ENCODE measurements at regions not wholly inside any gene's neighbourhood (a gene's known extent, or its start where the extent isn't known, plus 50 kb on each side); places are given as distances from the start of the nearest gene placed in this dataset.

- no peak overlapping the region for H3K27ac ChIP-seq (ENCODE audit: low read depth, low read length)
- no peak overlapping the region for H3K4me3 ChIP-seq (ENCODE audit: low read length)
- H3K4me1 ChIP-seq (ENCODE audit: control insufficient read depth, insufficient read depth, low read length) = no peaks in the 10 kb centered on the region
- no peak overlapping the region for H3K9ac ChIP-seq (ENCODE audit: low read length)
- H3K27me3 ChIP-seq (ENCODE audit: control insufficient read depth, insufficient read depth, low read length) = no peaks in the 10 kb centered on the region
- no peaks in the 10 kb centered on the region for H3K36me3 ChIP-seq (ENCODE audit: control insufficient read depth, insufficient read depth, low read length)
Measured at GRCh38 chr1:193537266-193538002, 351.0 kb upstream of the B3GALT2 start.

- Histone ChIP-seq H3K36me3 (ENCODE audit: control insufficient read depth, insufficient read depth, low read length) (no peaks in the 10 kb centered on the region), H3K9ac (ENCODE audit: low read length) (no peak overlapping the region), H3K4me3 (ENCODE audit: low read length) (no peak overlapping the region), H3K4me1 (ENCODE audit: control insufficient read depth, insufficient read depth, low read length) (no peaks in the 10 kb centered on the region), H3K27me3 (ENCODE audit: control insufficient read depth, insufficient read depth, low read length) (no peaks in the 10 kb centered on the region), H3K27ac (ENCODE audit: low read depth, low read length) (no peak overlapping the region)
Measured at GRCh38 chr1:193533853-193534252, 347.4 kb upstream of the B3GALT2 start.

- no peaks in the 10 kb centered on the region for H3K4me1 ChIP-seq (ENCODE audit: control insufficient read depth, insufficient read depth, low read length)
- no peak overlapping the region for H3K27ac ChIP-seq (ENCODE audit: low read depth, low read length)
- H3K36me3 ChIP-seq (ENCODE audit: control insufficient read depth, insufficient read depth, low read length) = no peaks in the 10 kb centered on the region
- H3K9ac ChIP-seq (ENCODE audit: low read length) = no peak overlapping the region
- no peak overlapping the region for H3K4me3 ChIP-seq (ENCODE audit: low read length)
- no peaks in the 10 kb centered on the region for H3K27me3 ChIP-seq (ENCODE audit: control insufficient read depth, insufficient read depth, low read length)
Measured at GRCh38 chr1:193525917-193526710, 339.7 kb upstream of the B3GALT2 start.

- Histone ChIP-seq H3K27me3 (ENCODE audit: control insufficient read depth, insufficient read depth, low read length) (no peaks in the 10 kb centered on the region), H3K9ac (ENCODE audit: low read length) (no peak overlapping the region), H3K27ac (ENCODE audit: low read depth, low read length) (no peak overlapping the region), H3K36me3 (ENCODE audit: control insufficient read depth, insufficient read depth, low read length) (no peaks in the 10 kb centered on the region), H3K4me1 (ENCODE audit: control insufficient read depth, insufficient read depth, low read length) (no peaks in the 10 kb centered on the region), H3K4me3 (ENCODE audit: low read length) (no peak overlapping the region)
Measured at GRCh38 chr1:193525411-193525810, 339.0 kb upstream of the B3GALT2 start.

- no peak overlapping the region for H3K27ac ChIP-seq (ENCODE audit: low read depth, low read length)
- H3K4me1 ChIP-seq (ENCODE audit: control insufficient read depth, insufficient read depth, low read length) = no peaks in the 10 kb centered on the region
- H3K27me3 ChIP-seq (ENCODE audit: control insufficient read depth, insufficient read depth, low read length) = no peaks in the 10 kb centered on the region
- no peak overlapping the region for H3K4me3 ChIP-seq (ENCODE audit: low read length)
- H3K9ac ChIP-seq (ENCODE audit: low read length) = no peak overlapping the region
- no peaks in the 10 kb centered on the region for H3K36me3 ChIP-seq (ENCODE audit: control insufficient read depth, insufficient read depth, low read length)
Measured at GRCh38 chr1:193524616-193525015, 338.2 kb upstream of the B3GALT2 start.

- no peaks in the 10 kb centered on the region for H3K4me1 ChIP-seq (ENCODE audit: control insufficient read depth, insufficient read depth, low read length)
- no peak overlapping the region for H3K4me3 ChIP-seq (ENCODE audit: low read length)
- H3K27me3 ChIP-seq (ENCODE audit: control insufficient read depth, insufficient read depth, low read length) = no peaks in the 10 kb centered on the region
- no peaks in the 10 kb centered on the region for H3K36me3 ChIP-seq (ENCODE audit: control insufficient read depth, insufficient read depth, low read length)
- no peak overlapping the region for H3K9ac ChIP-seq (ENCODE audit: low read length)
- no peak overlapping the region for H3K27ac ChIP-seq (ENCODE audit: low read depth, low read length)
Measured at GRCh38 chr1:193524021-193524420, 337.6 kb upstream of the B3GALT2 start.

GRCh38 chr1:193520472-193520871 is 334.1 kb upstream of the B3GALT2 start:
- no peaks in the 10 kb centered on the region for H3K4me1 ChIP-seq (ENCODE audit: control insufficient read depth, insufficient read depth, low read length)
- no peaks in the 10 kb centered on the region for H3K27me3 ChIP-seq (ENCODE audit: control insufficient read depth, insufficient read depth, low read length)
- no peak overlapping the region for H3K9ac ChIP-seq (ENCODE audit: low read length)
- no peak overlapping the region for H3K4me3 ChIP-seq (ENCODE audit: low read length)
- no peak overlapping the region for H3K27ac ChIP-seq (ENCODE audit: low read depth, low read length)
- H3K36me3 ChIP-seq (ENCODE audit: control insufficient read depth, insufficient read depth, low read length) = no peaks in the 10 kb centered on the region

- no peaks in the 10 kb centered on the region for H3K36me3 ChIP-seq (ENCODE audit: control insufficient read depth, insufficient read depth, low read length)
- H3K4me1 ChIP-seq (ENCODE audit: control insufficient read depth, insufficient read depth, low read length) = no peaks in the 10 kb centered on the region
- H3K27ac ChIP-seq (ENCODE audit: low read depth, low read length) = no peak overlapping the region
- no peaks in the 10 kb centered on the region for H3K27me3 ChIP-seq (ENCODE audit: control insufficient read depth, insufficient read depth, low read length)
- no peak overlapping the region for H3K9ac ChIP-seq (ENCODE audit: low read length)
- H3K4me3 ChIP-seq (ENCODE audit: low read length) = no peak overlapping the region
Measured at GRCh38 chr1:193519922-193520321, 333.5 kb upstream of the B3GALT2 start.

GRCh38 chr1:193516755-193517388 is 330.5 kb upstream of the B3GALT2 start:
- H3K27me3 ChIP-seq (ENCODE audit: control insufficient read depth, insufficient read depth, low read length) = no peaks in the 10 kb centered on the region
- no peaks in the 10 kb centered on the region for H3K36me3 ChIP-seq (ENCODE audit: control insufficient read depth, insufficient read depth, low read length)
- H3K4me3 ChIP-seq (ENCODE audit: low read length) = no peak overlapping the region
- H3K4me1 ChIP-seq (ENCODE audit: control insufficient read depth, insufficient read depth, low read length) = no peaks in the 10 kb centered on the region
- no peak overlapping the region for H3K9ac ChIP-seq (ENCODE audit: low read length)
- no peak overlapping the region for H3K27ac ChIP-seq (ENCODE audit: low read depth, low read length)

- Histone ChIP-seq H3K9ac (ENCODE audit: low read length) (no peak overlapping the region), H3K4me3 (ENCODE audit: low read length) (no peak overlapping the region), H3K4me1 (ENCODE audit: control insufficient read depth, insufficient read depth, low read length) (no peaks in the 10 kb centered on the region), H3K27ac (ENCODE audit: low read depth, low read length) (no peak overlapping the region), H3K27me3 (ENCODE audit: control insufficient read depth, insufficient read depth, low read length) (no peaks in the 10 kb centered on the region), H3K36me3 (ENCODE audit: control insufficient read depth, insufficient read depth, low read length) (no peaks in the 10 kb centered on the region)
Measured at GRCh38 chr1:193514397-193514796, 328.0 kb upstream of the B3GALT2 start.

- Histone ChIP-seq H3K36me3 (ENCODE audit: control insufficient read depth, insufficient read depth, low read length) (no peaks in the 10 kb centered on the region), H3K27ac (ENCODE audit: low read depth, low read length) (no peak overlapping the region), H3K4me3 (ENCODE audit: low read length) (no peak overlapping the region), H3K4me1 (ENCODE audit: control insufficient read depth, insufficient read depth, low read length) (no peaks in the 10 kb centered on the region), H3K27me3 (ENCODE audit: control insufficient read depth, insufficient read depth, low read length) (no peaks in the 10 kb centered on the region), H3K9ac (ENCODE audit: low read length) (no peak overlapping the region)
Measured at GRCh38 chr1:193513032-193513431, 326.6 kb upstream of the B3GALT2 start.

GRCh38 chr1:193504920-193505319 is 318.5 kb upstream of the B3GALT2 start:
- H3K36me3 ChIP-seq (ENCODE audit: control insufficient read depth, insufficient read depth, low read length) = no peaks in the 10 kb centered on the region
- H3K9ac ChIP-seq (ENCODE audit: low read length) = no peak overlapping the region
- H3K27me3 ChIP-seq (ENCODE audit: control insufficient read depth, insufficient read depth, low read length) = no peaks in the 10 kb centered on the region
- H3K4me3 ChIP-seq (ENCODE audit: low read length) = no peak overlapping the region
- H3K4me1 ChIP-seq (ENCODE audit: control insufficient read depth, insufficient read depth, low read length) = no peaks in the 10 kb centered on the region
- no peak overlapping the region for H3K27ac ChIP-seq (ENCODE audit: low read depth, low read length)
